Activated T-helper 17 cell treated with anti-CD3 and anti-CD28 coated beads, Interleukin-2, amount 50 U/mL, for 72 hours (primary cell): ENCODE measurements at regions not wholly inside any gene's neighbourhood (a gene's known extent, or its start where the extent isn't known, plus 50 kb on each side); places are given as distances from the start of the nearest gene placed in this dataset.

Experiments used
- ATAC-seq: fragments of 150-1000 bp; cut with Tn5 transposase; replicated peaks from 2 replicates; pipeline ENCODE4 v1.10.0; 2021; ENCODE audit warnings: mild to moderate bottlenecking, moderate library complexity
- H3K27ac Mint-ChIP-seq: one replicate; pipeline ENCODE4 v1.8.0; 2022; ENCODE audit warnings: mixed read lengths
- H3K27me3 Mint-ChIP-seq: one replicate; pipeline ENCODE4 v1.8.0; 2022; ENCODE audit warnings: mixed read lengths
- H3K36me3 Mint-ChIP-seq: one replicate; pipeline ENCODE4 v1.8.0; 2022; ENCODE audit warnings: low read depth, mild to moderate bottlenecking, mixed read lengths
- H3K4me1 Mint-ChIP-seq: one replicate; pipeline ENCODE4 v1.8.0; 2022; ENCODE audit warnings: mixed read lengths
- H3K4me3 Mint-ChIP-seq: one replicate; pipeline ENCODE4 v1.8.0; 2022; ENCODE audit warnings: mild to moderate bottlenecking, mixed read lengths
- H3K9me3 Mint-ChIP-seq: one replicate; pipeline ENCODE4 v1.8.0; 2022; ENCODE audit warnings: mixed read lengths

- Mint-ChIP-seq H3K4me3 (no peak overlapping the region), H3K9me3 (no peaks in the 10 kb centered on the region), H3K27ac (no peak overlapping the region), H3K36me3 (no peaks in the 10 kb centered on the region), H3K4me1 (no peaks in the 10 kb centered on the region), H3K27me3 (peaks cover 3% of the 10 kb centered on the region)
- ATAC-seq: no peak
Measured at GRCh38 chr21:16072221-16072620, 342.4 kb downstream of the USP25 start.

GRCh38 chr21:16072737-16073136, 343.0 kb downstream of the USP25 start:
- H3K4me1 Mint-ChIP-seq: no peaks in the 10 kb centered on the region
- no peak overlapping the region for H3K27ac Mint-ChIP-seq
- H3K9me3 Mint-ChIP-seq: no peaks in the 10 kb centered on the region
- no peaks in the 10 kb centered on the region for H3K36me3 Mint-ChIP-seq
- H3K4me3 Mint-ChIP-seq: no peak overlapping the region
- no peaks in the 10 kb centered on the region for H3K27me3 Mint-ChIP-seq
- ATAC-seq: no peak

GRCh38 chr21:16073586-16073985, 343.8 kb downstream of the USP25 start:
- H3K27me3 Mint-ChIP-seq: no peaks in the 10 kb centered on the region
- no peaks in the 10 kb centered on the region for H3K4me1 Mint-ChIP-seq
- H3K36me3 Mint-ChIP-seq: no peaks in the 10 kb centered on the region

GRCh38 chr21:16074950-16075489, 345.2 kb downstream of the USP25 start:
- no peaks in the 10 kb centered on the region for H3K4me1 Mint-ChIP-seq
- no peak for ATAC-seq
- H3K27me3 Mint-ChIP-seq: no peaks in the 10 kb centered on the region
- H3K27ac Mint-ChIP-seq: no peak overlapping the region
- no peak overlapping the region for H3K4me3 Mint-ChIP-seq
- H3K36me3 Mint-ChIP-seq: no peaks in the 10 kb centered on the region
- H3K9me3 Mint-ChIP-seq: no peaks in the 10 kb centered on the region

More at GRCh38 chr21:16073586-16073985, 343.8 kb downstream of the USP25 start:
- ATAC-seq: no peak
- H3K9me3 Mint-ChIP-seq: no peaks in the 10 kb centered on the region
- no peak overlapping the region for H3K27ac Mint-ChIP-seq
- H3K4me3 Mint-ChIP-seq: no peak overlapping the region

GRCh38 chr21:16075649-16076282, 346.0 kb downstream of the USP25 start:
- Mint-ChIP-seq H3K27me3 (no peaks in the 10 kb centered on the region), H3K9me3 (no peaks in the 10 kb centered on the region), H3K4me1 (no peaks in the 10 kb centered on the region), H3K4me3 (no peak overlapping the region), H3K27ac (no peak overlapping the region), H3K36me3 (no peaks in the 10 kb centered on the region)
- no peak for ATAC-seq

- H3K4me3 Mint-ChIP-seq: no peak overlapping the region
Measured at GRCh38 chr21:16076465-16076864, 346.7 kb downstream of the USP25 start.

GRCh38 chr21:16078382-16078781, 348.6 kb downstream of the USP25 start:
- H3K27ac Mint-ChIP-seq: no peak overlapping the region
- no peak for ATAC-seq
- no peaks in the 10 kb centered on the region for H3K9me3 Mint-ChIP-seq
- no peaks in the 10 kb centered on the region for H3K4me1 Mint-ChIP-seq
- H3K27me3 Mint-ChIP-seq: no peaks in the 10 kb centered on the region
- no peaks in the 10 kb centered on the region for H3K36me3 Mint-ChIP-seq
- H3K4me3 Mint-ChIP-seq: no peak overlapping the region

More at GRCh38 chr21:16076465-16076864, 346.7 kb downstream of the USP25 start:
- no peaks in the 10 kb centered on the region for H3K36me3 Mint-ChIP-seq
- no peak for ATAC-seq
- H3K27ac Mint-ChIP-seq: no peak overlapping the region
- H3K9me3 Mint-ChIP-seq: no peaks in the 10 kb centered on the region
- H3K27me3 Mint-ChIP-seq: no peaks in the 10 kb centered on the region
- H3K4me1 Mint-ChIP-seq: no peaks in the 10 kb centered on the region

GRCh38 chr21:16079830-16080229, 350.0 kb downstream of the USP25 start:
- no peak overlapping the region for H3K27ac Mint-ChIP-seq
- no peak overlapping the region for H3K4me3 Mint-ChIP-seq
- no peaks in the 10 kb centered on the region for H3K27me3 Mint-ChIP-seq
- H3K9me3 Mint-ChIP-seq: no peaks in the 10 kb centered on the region
- no peak for ATAC-seq
- no peaks in the 10 kb centered on the region for H3K4me1 Mint-ChIP-seq
- no peaks in the 10 kb centered on the region for H3K36me3 Mint-ChIP-seq

GRCh38 chr21:16081304-16081703, 351.5 kb downstream of the USP25 start:
- Mint-ChIP-seq H3K4me3 (no peak overlapping the region), H3K27ac (no peak overlapping the region), H3K36me3 (no peaks in the 10 kb centered on the region), H3K4me1 (no peaks in the 10 kb centered on the region), H3K27me3 (no peaks in the 10 kb centered on the region), H3K9me3 (no peaks in the 10 kb centered on the region)
- no peak for ATAC-seq

- no peak for ATAC-seq
- H3K27me3 Mint-ChIP-seq: no peaks in the 10 kb centered on the region
- H3K36me3 Mint-ChIP-seq: no peaks in the 10 kb centered on the region
- no peaks in the 10 kb centered on the region for H3K4me1 Mint-ChIP-seq
- H3K27ac Mint-ChIP-seq: no peak overlapping the region
- H3K4me3 Mint-ChIP-seq: no peak overlapping the region
- no peaks in the 10 kb centered on the region for H3K9me3 Mint-ChIP-seq
Measured at GRCh38 chr21:16082038-16082816, 352.4 kb downstream of the USP25 start.

GRCh38 chr21:16084776-16085364, 355.1 kb downstream of the USP25 start:
- Mint-ChIP-seq H3K9me3 (no peaks in the 10 kb centered on the region), H3K27me3 (no peaks in the 10 kb centered on the region), H3K4me3 (no peak overlapping the region), H3K36me3 (no peaks in the 10 kb centered on the region), H3K27ac (no peak overlapping the region), H3K4me1 (no peaks in the 10 kb centered on the region)
- no peak for ATAC-seq

- no peaks in the 10 kb centered on the region for H3K27me3 Mint-ChIP-seq
- H3K9me3 Mint-ChIP-seq: no peaks in the 10 kb centered on the region
- no peak overlapping the region for H3K4me3 Mint-ChIP-seq
- no peak for ATAC-seq
- H3K36me3 Mint-ChIP-seq: no peaks in the 10 kb centered on the region
- no peak overlapping the region for H3K27ac Mint-ChIP-seq
- H3K4me1 Mint-ChIP-seq: no peaks in the 10 kb centered on the region
Measured at GRCh38 chr21:16085421-16085820, 355.6 kb downstream of the USP25 start.

- Mint-ChIP-seq H3K4me1 (no peaks in the 10 kb centered on the region), H3K36me3 (no peaks in the 10 kb centered on the region), H3K27ac (no peak overlapping the region), H3K4me3 (no peak overlapping the region), H3K27me3 (no peaks in the 10 kb centered on the region), H3K9me3 (no peaks in the 10 kb centered on the region)
- ATAC-seq: no peak
Measured at GRCh38 chr21:16086121-16086520, 356.3 kb downstream of the USP25 start.

GRCh38 chr21:16086936-16087335, 357.2 kb downstream of the USP25 start:
- Mint-ChIP-seq H3K36me3 (no peaks in the 10 kb centered on the region), H3K9me3 (no peaks in the 10 kb centered on the region), H3K4me1 (no peaks in the 10 kb centered on the region), H3K27me3 (no peaks in the 10 kb centered on the region), H3K4me3 (no peak overlapping the region), H3K27ac (no peak overlapping the region)
- no peak for ATAC-seq

- no peak overlapping the region for H3K4me3 Mint-ChIP-seq
- no peaks in the 10 kb centered on the region for H3K9me3 Mint-ChIP-seq
- no peak for ATAC-seq
- H3K27ac Mint-ChIP-seq: no peak overlapping the region
- no peaks in the 10 kb centered on the region for H3K27me3 Mint-ChIP-seq
- H3K36me3 Mint-ChIP-seq: no peaks in the 10 kb centered on the region
- H3K4me1 Mint-ChIP-seq: no peaks in the 10 kb centered on the region
Measured at GRCh38 chr21:16087523-16087922, 357.7 kb downstream of the USP25 start.
